Esophagus muscularis mucosa (tissue), 4 donors: ENCODE measurements at regions not wholly inside any gene's neighbourhood (a gene's known extent, or its start where the extent isn't known, plus 50 kb on each side); places are given as distances from the start of the nearest gene placed in this dataset.

Experiments used
- EP300 ChIP-seq: sonication (generic); formaldehyde crosslinking; IDR thresholded peaks from one replicate; pipeline ENCODE4 v1.6.1; 2017; ENCODE audit warnings: antibody characterized with exemption
- POLR2A ChIP-seq: fragments of 450-650 bp; IDR thresholded peaks from one replicate; pipeline ENCODE4 v1.6.1; 2017; ENCODE audit warnings: antibody characterized with exemption, moderate library complexity, mild to moderate bottlenecking, low read depth
- POLR2AphosphoS5 ChIP-seq, 2 donors: sonication (generic); formaldehyde crosslinking; IDR thresholded peaks; one replicate each; pipeline ENCODE4 v1.6.1; 2017; ENCODE audit warnings: antibody characterized with exemption in 2 of 2
- TF ChIP-seq, protein P1 (sequence below), 3 experiments: fragments of 200-600 bp in 2 of 3; fragments of 450-650 bp in 1 of 3; sonication (generic) in 2 of 3; IDR thresholded peaks; one replicate each; pipeline ENCODE4 v1.5.1; 2017 to 2019; ENCODE audit warnings: antibody characterized with exemption in 3 of 3, mild to moderate bottlenecking in 2 of 3, moderate library complexity in 1 of 3

DNA sequence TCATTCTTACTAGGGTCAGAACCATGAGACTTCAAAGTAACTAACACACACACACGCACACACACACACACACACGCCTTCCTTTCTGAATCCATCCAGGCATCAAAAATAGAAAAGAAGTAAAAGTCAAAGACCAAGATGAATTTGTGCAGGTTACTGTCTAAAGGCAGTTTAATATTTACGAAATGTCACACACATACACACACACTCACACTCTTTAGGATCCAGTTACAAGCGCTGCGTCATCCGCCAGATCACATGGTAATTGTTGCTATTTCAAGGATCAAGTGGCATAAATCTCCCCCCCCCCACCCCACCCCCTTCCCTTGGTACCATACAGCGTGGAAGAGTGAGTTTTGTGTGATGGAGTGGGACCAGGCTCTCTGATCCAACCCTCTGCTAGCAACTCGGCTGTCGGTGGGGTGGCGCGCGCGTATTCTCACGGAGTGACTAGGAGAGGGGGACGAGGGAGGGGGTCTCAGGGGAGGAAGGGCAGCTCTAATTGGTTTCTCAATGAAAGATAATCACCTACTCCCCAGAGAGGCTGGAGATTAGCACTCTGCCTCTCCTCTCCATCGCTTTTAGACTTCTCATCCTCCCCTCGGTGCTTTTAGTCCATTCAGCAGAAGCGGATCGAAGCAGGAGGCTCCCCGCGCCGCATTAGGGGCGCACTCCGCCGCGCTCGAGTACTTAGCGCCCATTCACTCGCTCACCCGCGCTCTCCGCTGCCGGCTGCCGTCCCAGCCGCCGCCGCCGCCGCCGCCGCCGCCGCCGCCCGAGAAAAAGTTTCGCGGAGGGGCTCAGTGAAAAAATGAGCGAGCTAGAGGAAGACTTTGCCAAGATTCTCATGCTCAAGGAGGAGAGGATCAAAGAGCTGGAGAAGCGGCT, 83.5 kb upstream of the PRKG1 start:
- TF ChIP-seq EP300 (no peak), POLR2A (no peak), POLR2AphosphoS5 (IDR thresholded peaks at IDR 0.05) (no peak)
- TF ChIP-seq, protein P1, sequence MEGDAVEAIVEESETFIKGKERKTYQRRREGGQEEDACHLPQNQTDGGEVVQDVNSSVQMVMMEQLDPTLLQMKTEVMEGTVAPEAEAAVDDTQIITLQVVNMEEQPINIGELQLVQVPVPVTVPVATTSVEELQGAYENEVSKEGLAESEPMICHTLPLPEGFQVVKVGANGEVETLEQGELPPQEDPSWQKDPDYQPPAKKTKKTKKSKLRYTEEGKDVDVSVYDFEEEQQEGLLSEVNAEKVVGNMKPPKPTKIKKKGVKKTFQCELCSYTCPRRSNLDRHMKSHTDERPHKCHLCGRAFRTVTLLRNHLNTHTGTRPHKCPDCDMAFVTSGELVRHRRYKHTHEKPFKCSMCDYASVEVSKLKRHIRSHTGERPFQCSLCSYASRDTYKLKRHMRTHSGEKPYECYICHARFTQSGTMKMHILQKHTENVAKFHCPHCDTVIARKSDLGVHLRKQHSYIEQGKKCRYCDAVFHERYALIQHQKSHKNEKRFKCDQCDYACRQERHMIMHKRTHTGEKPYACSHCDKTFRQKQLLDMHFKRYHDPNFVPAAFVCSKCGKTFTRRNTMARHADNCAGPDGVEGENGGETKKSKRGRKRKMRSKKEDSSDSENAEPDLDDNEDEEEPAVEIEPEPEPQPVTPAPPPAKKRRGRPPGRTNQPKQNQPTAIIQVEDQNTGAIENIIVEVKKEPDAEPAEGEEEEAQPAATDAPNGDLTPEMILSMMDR (IDR thresholded peaks at IDR 0.05), result no peak
